Spleen (tissue), 11 donors: ENCODE measurements at regions not wholly inside any gene's neighbourhood (a gene's known extent, or its start where the extent isn't known, plus 50 kb on each side); places are given as distances from the start of the nearest gene placed in this dataset.

Experiments used
- DNase-seq: peaks from one replicate; pipeline ENCODE4 v3.0.0-alpha.2; 2020
- H3K27ac ChIP-seq, 8 donors: fragments of 200-600 bp; sonication (generic) in 7 of 8; 1 replicate in 4 of 8; 2 replicates in 4 of 8; pipeline versions ENCODE4 v1.5.0 to v1.8.0; 2016 to 2021; ENCODE audit warnings: inconsistent platforms in 4 of 8, mild to moderate bottlenecking in 4 of 8, moderate library complexity in 1 of 8
- H3K27me3 ChIP-seq, 7 donors: fragments of 200-600 bp; sonication (generic) in 6 of 7; replicated peaks in 1 of 7; 1 replicate in 4 of 7; 2 replicates in 3 of 7; pipeline versions ENCODE4 v1.5.0 to v1.8.0; 2016 to 2021; ENCODE audit warnings: inconsistent platforms in 3 of 7, mild to moderate bottlenecking in 1 of 7
- H3K36me3 ChIP-seq, 6 donors: fragments of 200-600 bp; sonication (generic) in 5 of 6; 1 replicate in 4 of 6; 2 replicates in 2 of 6; pipeline versions ENCODE4 v1.5.0 to v1.8.0; 2016 to 2021; ENCODE audit warnings: inconsistent platforms in 2 of 6
- H3K4me1 ChIP-seq, 6 donors: fragments of 200-600 bp; sonication (generic) in 5 of 6; 1 replicate in 3 of 6; 2 replicates in 3 of 6; pipeline versions ENCODE4 v1.5.0 to v1.8.0; 2016 to 2021; ENCODE audit warnings: inconsistent platforms in 3 of 6
- H3K4me3 ChIP-seq, 8 donors: fragments of 200-600 bp; sonication (generic) in 7 of 8; 1 replicate in 4 of 8; 2 replicates in 4 of 8; pipeline versions ENCODE4 v1.5.0 to v1.8.0; 2016 to 2021; ENCODE audit warnings: inconsistent platforms in 4 of 8, mild to moderate bottlenecking in 4 of 8, moderate library complexity in 2 of 8
- H3K9me3 ChIP-seq, 8 donors: fragments of 200-600 bp; sonication (generic) in 7 of 8; 1 replicate in 4 of 8; 2 replicates in 4 of 8; pipeline versions ENCODE4 v1.5.0 to v1.8.0; 2016 to 2021; ENCODE audit warnings: inconsistent platforms in 4 of 8
- POLR2A ChIP-seq, 3 donors: fragments of 450-650 bp; IDR thresholded peaks; one replicate each; pipeline ENCODE4 v1.5.1; 2017; ENCODE audit warnings: antibody characterized with exemption in 3 of 3, mild to moderate bottlenecking in 1 of 3
- POLR2AphosphoS5 ChIP-seq, 3 donors: sonication (generic); formaldehyde crosslinking; IDR thresholded peaks; one replicate each; pipeline ENCODE4 v1.5.1; 2017; ENCODE audit warnings: antibody characterized with exemption in 3 of 3
- WGBS, 5 donors: extraction: QIAGEN DNeasy Blood & Tissue Kit in 3 of 5; methylation state at CpG; one replicate each; pipeline versions ENCODE4 v1.1.5 to v1.1.7; 2013 to 2018; 5-methylcytosine and 5-hydroxymethylcytosine counted together
- intact Hi-C: fragments of 100-400 bp; cut with DNase I; formaldehyde crosslinking; loops from one replicate; pipeline ENCODE4 v1.15.0; 2023; ENCODE audit warnings: low total_unique reads
- TF ChIP-seq, protein P1 (sequence below), 11 experiments: fragments of 200-600 bp in 7 of 11; fragments of 450-650 bp in 4 of 11; sonication (generic) in 4 of 11; IDR thresholded peaks in 8 of 11; conservative IDR thresholded peaks in 3 of 11; 1 replicate in 7 of 11; 2 replicates in 4 of 11; pipeline versions ENCODE4 v1.4.0 to v1.8.0; 2016 to 2021; ENCODE audit warnings: antibody characterized with exemption in 11 of 11, inconsistent platforms in 4 of 11, mild to moderate bottlenecking in 1 of 11
- donor health status: healthy with polysubstance abuse.
- donor health status: DM: no; HTN: no; CAD: no; lungs with moderate emphysema.
- donor health status: DM: no; HTN: no; CAD: no.
- donor health status: Bipolar disorder and iron deficiency.
- donor health status: healthy.
- donor health status: DM: no; HTN: no; CAD: no.
- donor health status: DM: yes; HTN: yes; CAD: no.

DNA sequence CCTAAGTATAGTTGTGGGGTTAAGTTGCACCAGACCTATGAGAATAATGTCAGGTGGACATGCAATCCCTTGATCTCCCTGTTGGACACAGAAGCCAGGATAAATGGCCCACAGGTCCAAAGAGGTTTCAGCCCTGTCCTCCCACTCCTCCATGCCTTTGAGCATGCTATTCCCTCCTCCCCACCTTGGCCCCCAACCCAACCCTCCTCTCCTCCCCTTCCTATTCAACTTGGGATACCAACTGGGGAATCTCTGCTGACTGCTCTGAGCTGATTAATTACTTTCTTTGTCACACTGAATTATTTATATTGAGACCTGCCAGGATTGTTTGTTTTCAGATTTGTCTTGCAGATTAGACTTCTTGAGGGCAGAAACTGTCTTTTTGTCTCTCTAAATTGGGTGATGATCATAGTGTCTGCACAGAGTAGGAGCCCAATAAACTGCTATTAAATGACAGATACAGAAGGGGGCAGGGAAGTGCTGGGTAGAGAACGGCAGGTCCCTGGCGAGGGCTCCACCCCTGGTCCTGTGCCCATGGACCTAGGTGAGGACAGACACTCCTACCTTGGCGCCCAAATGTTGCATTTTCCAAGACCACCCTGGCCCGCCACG is 120.9 kb downstream of the UNC5CL start:
- H3K27ac ChIP-seq = no peak overlapping the region
- no peaks in the 10 kb centered on the region for H3K36me3 ChIP-seq
- TF ChIP-seq, protein P1, sequence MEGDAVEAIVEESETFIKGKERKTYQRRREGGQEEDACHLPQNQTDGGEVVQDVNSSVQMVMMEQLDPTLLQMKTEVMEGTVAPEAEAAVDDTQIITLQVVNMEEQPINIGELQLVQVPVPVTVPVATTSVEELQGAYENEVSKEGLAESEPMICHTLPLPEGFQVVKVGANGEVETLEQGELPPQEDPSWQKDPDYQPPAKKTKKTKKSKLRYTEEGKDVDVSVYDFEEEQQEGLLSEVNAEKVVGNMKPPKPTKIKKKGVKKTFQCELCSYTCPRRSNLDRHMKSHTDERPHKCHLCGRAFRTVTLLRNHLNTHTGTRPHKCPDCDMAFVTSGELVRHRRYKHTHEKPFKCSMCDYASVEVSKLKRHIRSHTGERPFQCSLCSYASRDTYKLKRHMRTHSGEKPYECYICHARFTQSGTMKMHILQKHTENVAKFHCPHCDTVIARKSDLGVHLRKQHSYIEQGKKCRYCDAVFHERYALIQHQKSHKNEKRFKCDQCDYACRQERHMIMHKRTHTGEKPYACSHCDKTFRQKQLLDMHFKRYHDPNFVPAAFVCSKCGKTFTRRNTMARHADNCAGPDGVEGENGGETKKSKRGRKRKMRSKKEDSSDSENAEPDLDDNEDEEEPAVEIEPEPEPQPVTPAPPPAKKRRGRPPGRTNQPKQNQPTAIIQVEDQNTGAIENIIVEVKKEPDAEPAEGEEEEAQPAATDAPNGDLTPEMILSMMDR (IDR thresholded peaks at IDR 0.05 in 8 of 11, conservative IDR thresholded peaks at IDR 0.05 in 3 of 11) = no peak
- TF ChIP-seq POLR2AphosphoS5 (IDR thresholded peaks at IDR 0.05) (no peak), POLR2A (IDR thresholded peaks at IDR 0.05) (no peak)
- no peak for DNase-seq
- no peak overlapping the region for H3K4me3 ChIP-seq
- intact Hi-C loops = no loop called here
- WGBS, 5 donors = 79 to 93% (median 83%) methylated on average over 4 to 5 of the region's 5 CpGs
- no peaks in the 10 kb centered on the region for H3K9me3 ChIP-seq
- no peaks in the 10 kb centered on the region for H3K4me1 ChIP-seq
- H3K27me3 ChIP-seq = peaks cover 0 to 44% (median 5%) of the 10 kb centered on the region in 7 donors

DNA sequence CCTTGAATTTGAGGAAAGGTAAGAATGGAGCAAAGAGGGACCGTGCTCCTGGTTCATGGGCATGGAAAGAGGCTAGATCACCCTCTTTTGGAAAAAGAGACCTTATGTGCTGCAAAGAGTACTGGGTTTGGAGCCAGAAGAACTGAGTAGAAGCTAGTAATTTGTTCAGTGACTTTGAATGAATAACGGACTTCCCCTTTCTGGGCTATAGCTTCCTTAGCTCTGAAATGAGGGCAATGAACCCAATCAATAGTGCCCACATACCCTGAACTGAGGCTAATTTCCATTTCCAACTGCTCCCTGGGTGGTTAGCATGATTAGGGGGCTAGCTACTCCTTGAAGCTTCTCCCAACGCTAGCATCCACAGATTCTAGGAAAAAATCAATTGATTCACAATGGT is 121.4 kb downstream of the UNC5CL start:
- Histone ChIP-seq H3K27me3 (peaks cover 0 to 39% (median 5%) of the 10 kb centered on the region in 7 donors), H3K9me3 (no peaks in the 10 kb centered on the region), H3K4me1 (no peaks in the 10 kb centered on the region), H3K4me3 (no peak overlapping the region), H3K36me3 (no peaks in the 10 kb centered on the region), H3K27ac (no peak overlapping the region)
- TF ChIP-seq, protein P1 (IDR thresholded peaks at IDR 0.05 in 8 of 11, conservative IDR thresholded peaks at IDR 0.05 in 3 of 11) = no peak
- DNase-seq = no peak
- WGBS, 5 donors = 60 to 72% (median 69%) methylated on average over 3 of the region's 3 CpGs
- intact Hi-C loops = no loop called here

DNA sequence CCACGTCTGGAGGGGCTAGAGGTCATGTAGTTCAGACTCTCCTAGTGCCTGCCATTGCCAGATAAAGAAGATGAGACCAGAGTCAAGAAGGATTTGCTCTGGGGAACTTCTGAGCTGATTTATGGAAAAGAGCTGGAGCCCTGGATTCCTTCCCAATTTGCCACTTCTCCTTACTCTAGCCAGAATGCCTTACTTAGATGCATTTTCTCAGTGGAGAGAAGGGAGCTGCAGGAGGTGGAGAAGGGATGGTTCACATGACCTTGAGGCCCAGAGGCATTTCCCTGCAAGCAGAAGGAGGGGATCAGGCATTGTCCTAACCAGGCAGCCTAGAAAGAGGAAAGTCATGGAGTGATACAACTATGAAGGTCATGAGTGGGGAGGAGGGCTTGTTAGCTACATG is 122.2 kb downstream of the UNC5CL start:
- TF ChIP-seq POLR2AphosphoS5 (IDR thresholded peaks at IDR 0.05) (no peak), POLR2A (IDR thresholded peaks at IDR 0.05) (no peak)
- TF ChIP-seq, protein P1 (IDR thresholded peaks at IDR 0.05 in 8 of 11, conservative IDR thresholded peaks at IDR 0.05 in 3 of 11) = no peak
- peaks cover 0 to 5% (median 0%) of the 10 kb centered on the region in 6 donors for H3K4me1 ChIP-seq
- 40 to 74% (median 65%) methylated on average over 1 of the region's 1 CpG for WGBS, 5 donors

DNA sequence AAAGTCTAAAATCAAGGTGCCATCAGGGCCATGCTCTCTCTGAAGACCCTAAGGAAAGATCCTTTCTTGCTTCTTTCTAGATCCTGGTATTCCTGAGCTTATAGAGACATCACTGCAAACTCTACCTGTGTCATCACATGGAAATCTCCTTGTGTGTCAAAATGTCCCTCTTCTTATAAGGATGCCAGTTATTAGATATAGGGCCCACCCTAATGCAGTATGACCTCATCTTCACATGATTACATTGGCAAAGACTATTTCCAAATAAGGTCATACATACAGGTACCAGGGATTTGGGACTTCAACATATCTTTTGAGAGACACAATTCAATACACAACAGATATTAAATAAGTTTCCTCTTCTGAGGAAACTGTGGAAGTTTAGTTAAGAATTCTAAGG is 123.9 kb downstream of the UNC5CL start:
- TF ChIP-seq POLR2AphosphoS5 (IDR thresholded peaks at IDR 0.05) (no peak), POLR2A (IDR thresholded peaks at IDR 0.05) (no peak)
- TF ChIP-seq, protein P1 (IDR thresholded peaks at IDR 0.05 in 8 of 11, conservative IDR thresholded peaks at IDR 0.05 in 3 of 11) = no peak
- Histone ChIP-seq H3K27ac (no peak overlapping the region), H3K27me3 (peaks cover 0 to 37% (median 5%) of the 10 kb centered on the region in 7 donors), H3K36me3 (no peaks in the 10 kb centered on the region), H3K9me3 (no peaks in the 10 kb centered on the region), H3K4me3 (no peak overlapping the region), H3K4me1 (peaks cover 0 to 5% (median 0%) of the 10 kb centered on the region in 6 donors)
- no peak for DNase-seq
- intact Hi-C loops = no loop called here

More for the DNA sequence above, 122.2 kb downstream of the UNC5CL start:
- no peak for DNase-seq
- Histone ChIP-seq H3K27me3 (peaks cover 0 to 39% (median 5%) of the 10 kb centered on the region in 7 donors), H3K9me3 (no peaks in the 10 kb centered on the region), H3K4me3 (no peak overlapping the region), H3K27ac (no peak overlapping the region), H3K36me3 (no peaks in the 10 kb centered on the region)
- intact Hi-C loops = no loop called here
